CD4-positive, alpha-beta T cell (primary cell): ENCODE measurements at regions not wholly inside any gene's neighbourhood (a gene's known extent, or its start where the extent isn't known, plus 50 kb on each side); places are given as distances from the start of the nearest gene placed in this dataset.

Experiments used
- ATAC-seq: fragments of 200-7000 bp; cut with Tn5 transposase; one replicate; pipeline ENCODE4 v1.10.0; 2022; ENCODE audit warnings: mild to moderate bottlenecking; ENCODE audit not compliant: poor library complexity
- CTCF ChIA-PET: fragments of 350-600 bp; sonication (Branson Sonifier 250); formaldehyde crosslinking; loops from one replicate; lab custom pipeline; 2021; ENCODE audit warnings: antibody characterized with exemption, inconsistent platforms; lab: Charles Lee
- POLR2A ChIA-PET: fragments of 350-600 bp; sonication (Branson Sonifier 250); formaldehyde crosslinking; loops from one replicate; lab custom pipeline; 2021; ENCODE audit warnings: antibody characterized with exemption, inconsistent platforms; lab: Charles Lee
- DNase-seq, 14 experiments: peaks; one replicate each; pipeline ENCODE4 v3.0.0-alpha.2; 2013 to 2020; ENCODE audit warnings: mixed read lengths in 2 of 14
- H3K27ac ChIP-seq, 2 donors: one replicate each; pipeline versions ENCODE4 v1.5.1 to v1.7.0; 2013; ENCODE audit warnings: low read length in 2 of 2, low read depth in 1 of 2, mild to moderate bottlenecking in 1 of 2
- H3K27me3 ChIP-seq, 2 experiments: 1 replicate in 1 of 2; 2 replicates in 1 of 2; pipeline versions ENCODE4 v1.6.1 to v1.7.0; 2013; ENCODE audit warnings: low read length in 2 of 2, control low read depth in 1 of 2, mild to moderate bottlenecking in 1 of 2, moderate library complexity in 1 of 2; ENCODE audit not compliant: insufficient read depth in 2 of 2, control insufficient read depth in 1 of 2
- H3K36me3 ChIP-seq: one replicate; pipeline ENCODE4 v1.6.1; 2013; ENCODE audit warnings: low read length, control low read depth; ENCODE audit not compliant: insufficient read depth
- H3K4me1 ChIP-seq: one replicate; pipeline ENCODE4 v1.6.1; 2013; ENCODE audit warnings: low read length, control low read depth; ENCODE audit not compliant: insufficient read depth
- H3K4me3 ChIP-seq: one replicate; pipeline ENCODE4 v1.5.1; 2013; ENCODE audit warnings: mild to moderate bottlenecking, low read length, moderate library complexity
- H3K9me3 ChIP-seq, 2 experiments: 1 replicate in 1 of 2; 2 replicates in 1 of 2; pipeline versions ENCODE4 v1.6.1 to v1.7.0; 2013; ENCODE audit warnings: low read length in 2 of 2, mild to moderate bottlenecking in 2 of 2, control low read depth in 1 of 2, moderate library complexity in 1 of 2; ENCODE audit not compliant: control insufficient read depth in 1 of 2, insufficient read depth in 1 of 2
- H3K27ac Mint-ChIP-seq: one replicate; pipeline ENCODE4 v1.8.0; 2020; ENCODE audit warnings: mixed read lengths
- H3K27me3 Mint-ChIP-seq: one replicate; pipeline ENCODE4 v1.8.0; 2021; ENCODE audit warnings: mixed read lengths
- H3K36me3 Mint-ChIP-seq: one replicate; pipeline ENCODE4 v1.8.0; 2021; ENCODE audit warnings: low read depth, mixed read lengths
- H3K4me1 Mint-ChIP-seq: one replicate; pipeline ENCODE4 v1.8.0; 2021; ENCODE audit warnings: low read depth, mixed read lengths
- H3K4me3 Mint-ChIP-seq: one replicate; pipeline ENCODE4 v1.8.0; 2020; ENCODE audit warnings: mild to moderate bottlenecking, mixed read lengths
- H3K9me3 Mint-ChIP-seq: one replicate; pipeline ENCODE4 v1.8.0; 2020; ENCODE audit warnings: mixed read lengths
- CTCF ChIP-seq: fragments of 200-600 bp; IDR thresholded peaks from one replicate; pipeline ENCODE4 v1.8.0; 2022; ENCODE audit warnings: antibody characterized with exemption, mild to moderate bottlenecking
- intact Hi-C, 2 experiments: fragments of 100-400 bp; cut with DNase I in 1 of 2; cut with micrococcal nuclease in 1 of 2; formaldehyde crosslinking; loops; one replicate each; pipeline versions ENCODE4 v1.15.1 to v1.9.0; 2023 to 2025; cut with DNase I, micrococcal nuclease

GRCh38 chr2:7225848-7226247, 308.6 kb downstream of the RNF144A start:
- H3K4me1 ChIP-seq: no peaks in the 10 kb centered on the region
- no peaks in the 10 kb centered on the region for H3K27me3 ChIP-seq
- no peaks in the 10 kb centered on the region for H3K27me3 Mint-ChIP-seq
- intact Hi-C loops: no loop called here
- H3K27ac Mint-ChIP-seq: no peak overlapping the region
- ChIA-PET CTCF (no interaction called here), POLR2A (no interaction called here)
- H3K9me3 Mint-ChIP-seq: peaks cover 6% of the 10 kb centered on the region
- no peak for ATAC-seq
- DNase-seq: no peak
- H3K27ac ChIP-seq: no peak overlapping the region
- TF ChIP-seq CTCF: no peak
- H3K36me3 ChIP-seq: no peaks in the 10 kb centered on the region
- no peaks in the 10 kb centered on the region for H3K36me3 Mint-ChIP-seq
- no peak overlapping the region for H3K4me3 ChIP-seq
- H3K4me3 Mint-ChIP-seq: no peak overlapping the region
- H3K9me3 ChIP-seq: no peaks in the 10 kb centered on the region
- no peaks in the 10 kb centered on the region for H3K4me1 Mint-ChIP-seq

GRCh38 chr2:7226501-7226900, 309.3 kb downstream of the RNF144A start:
- H3K36me3 Mint-ChIP-seq: no peaks in the 10 kb centered on the region
- DNase-seq: no peak
- H3K4me1 Mint-ChIP-seq: no peaks in the 10 kb centered on the region
- H3K27me3 Mint-ChIP-seq: no peaks in the 10 kb centered on the region
- Histone ChIP-seq H3K27me3 (no peaks in the 10 kb centered on the region), H3K36me3 (no peaks in the 10 kb centered on the region), H3K4me3 (no peak overlapping the region), H3K27ac (no peak overlapping the region), H3K4me1 (no peaks in the 10 kb centered on the region), H3K9me3 (no peaks in the 10 kb centered on the region)
- CTCF ChIA-PET: no interaction called here
- no peak for ATAC-seq
- intact Hi-C loops: no loop called here
- peaks cover 4% of the 10 kb centered on the region for H3K9me3 Mint-ChIP-seq
- H3K4me3 Mint-ChIP-seq: no peak overlapping the region
- no peak overlapping the region for H3K27ac Mint-ChIP-seq
- no peak for TF ChIP-seq CTCF
- POLR2A ChIA-PET: no interaction called here

- no peak for TF ChIP-seq CTCF
- no peak for DNase-seq
- Mint-ChIP-seq H3K27me3 (no peaks in the 10 kb centered on the region), H3K4me1 (no peaks in the 10 kb centered on the region), H3K27ac (no peak overlapping the region), H3K4me3 (no peak overlapping the region), H3K36me3 (no peaks in the 10 kb centered on the region), H3K9me3 (no peaks in the 10 kb centered on the region)
- no peaks in the 10 kb centered on the region for H3K36me3 ChIP-seq
- ChIA-PET CTCF (no interaction called here), POLR2A (no interaction called here)
- H3K27me3 ChIP-seq: no peaks in the 10 kb centered on the region
- H3K9me3 ChIP-seq: no peaks in the 10 kb centered on the region
- ATAC-seq: no peak
- no peak overlapping the region for H3K27ac ChIP-seq
- no peak overlapping the region for H3K4me3 ChIP-seq
- intact Hi-C loops: no loop called here
- no peaks in the 10 kb centered on the region for H3K4me1 ChIP-seq
These were observed 315.9 kb downstream of the RNF144A start for GRCh38 chr2:7233126-7233525.
